GM18858 (cell line): ENCODE measurements at regions not wholly inside any gene's neighbourhood (a gene's known extent, or its start where the extent isn't known, plus 50 kb on each side); places are given as distances from the start of the nearest gene placed in this dataset.
"Not testable (repeated sequence)": the region's sequence is repeated elsewhere in the genome, so short reads cannot be mapped to it uniquely, and the experiment has no call there.

Experiments used
- ATAC-seq: cut with Tn5 transposase; IDR thresholded peaks from one replicate; pipeline ENCODE4 v1.9.1; 2021; ENCODE audit not compliant: unreplicated experiment

DNA sequence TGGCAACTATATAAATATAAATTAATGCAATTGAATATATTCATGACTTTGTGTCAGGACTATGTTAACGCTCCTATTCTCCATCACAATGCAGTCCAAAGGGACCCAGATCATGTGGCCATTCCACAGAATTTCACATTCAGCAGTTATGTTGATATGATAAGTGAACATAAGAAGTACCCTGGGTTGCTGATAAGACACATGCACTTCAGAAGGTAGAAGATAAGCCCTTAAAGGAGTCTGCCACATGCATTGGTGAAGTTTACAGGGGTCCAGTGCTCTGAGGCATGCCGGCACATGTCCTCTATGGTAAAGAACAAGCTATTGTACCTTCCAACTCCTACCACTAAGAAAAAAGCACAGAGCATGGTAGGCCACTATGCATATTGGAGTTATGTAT lies 76.4 kb downstream of the PHAX start:
- no peak for ATAC-seq

DNA sequence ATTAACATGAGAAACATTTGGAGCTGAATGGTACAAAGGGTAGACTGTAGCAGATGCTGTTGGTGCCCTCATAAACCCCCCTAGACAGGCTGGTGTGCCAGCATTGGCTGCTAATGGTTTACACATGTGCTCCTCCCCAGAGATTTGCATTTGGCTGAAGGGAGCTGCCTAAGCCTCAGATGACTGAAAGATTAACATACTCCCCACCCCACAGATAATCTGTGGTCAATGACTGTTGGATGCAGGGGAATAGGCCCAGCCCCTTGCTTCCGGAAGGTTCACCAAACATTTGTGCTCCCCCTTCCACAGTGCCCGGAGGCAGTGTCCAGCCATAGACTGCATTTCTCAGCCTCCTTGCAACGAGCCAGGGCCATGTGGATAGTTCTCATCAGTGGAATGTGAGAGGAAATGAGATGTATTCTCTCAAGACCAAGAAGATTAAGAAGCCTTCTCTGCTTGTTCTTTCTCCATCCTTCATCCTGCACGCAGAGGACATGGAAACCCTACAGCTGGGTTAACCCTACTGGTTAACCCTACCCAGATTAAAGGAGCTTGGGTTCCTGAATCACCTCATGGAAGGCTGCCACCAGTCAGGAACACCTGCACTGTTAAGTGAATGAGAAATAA lies 79.6 kb downstream of the PHAX start:
- peak; percentile 39 for ATAC-seq

DNA sequence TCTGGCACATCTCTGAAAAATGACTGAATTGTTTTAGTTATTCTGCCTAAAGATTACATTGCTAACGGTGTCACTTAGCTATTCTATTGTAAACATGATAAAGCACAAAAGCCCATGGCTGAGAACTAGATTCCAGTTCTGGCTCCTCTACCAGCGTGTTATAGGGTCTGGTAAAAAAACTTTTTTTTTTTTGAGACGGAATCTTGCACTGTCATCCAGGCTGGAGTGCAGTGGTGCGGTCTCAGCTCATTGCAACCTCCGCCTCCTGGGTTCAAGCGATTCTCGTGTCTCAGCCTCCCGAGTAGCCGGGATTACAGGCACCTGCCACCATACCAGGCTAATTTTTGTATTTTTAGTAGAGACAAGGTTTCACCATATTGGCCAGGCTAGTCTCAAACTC lies 80.6 kb downstream of the PHAX start:
- ATAC-seq: not testable (repeated sequence)

DNA sequence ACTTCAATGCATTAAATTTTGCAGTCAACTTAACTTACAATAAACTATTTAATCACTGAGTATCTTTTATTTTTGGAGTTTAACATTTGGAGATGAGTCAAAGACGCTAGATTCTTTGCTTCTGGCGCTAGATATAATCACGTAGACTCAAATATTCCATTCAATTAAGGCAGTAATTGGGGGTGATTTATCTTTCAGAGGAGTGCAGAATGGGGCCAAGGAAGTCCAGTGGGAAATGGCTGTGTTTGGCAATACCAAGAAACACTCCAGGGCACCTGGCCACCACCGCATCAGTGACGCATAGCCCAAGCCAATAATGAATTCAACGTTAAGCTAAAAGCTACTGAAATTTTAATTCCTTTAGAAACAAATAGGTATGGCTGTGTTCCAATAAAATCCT lies 81.2 kb downstream of the PHAX start:
- ATAC-seq: no peak

DNA sequence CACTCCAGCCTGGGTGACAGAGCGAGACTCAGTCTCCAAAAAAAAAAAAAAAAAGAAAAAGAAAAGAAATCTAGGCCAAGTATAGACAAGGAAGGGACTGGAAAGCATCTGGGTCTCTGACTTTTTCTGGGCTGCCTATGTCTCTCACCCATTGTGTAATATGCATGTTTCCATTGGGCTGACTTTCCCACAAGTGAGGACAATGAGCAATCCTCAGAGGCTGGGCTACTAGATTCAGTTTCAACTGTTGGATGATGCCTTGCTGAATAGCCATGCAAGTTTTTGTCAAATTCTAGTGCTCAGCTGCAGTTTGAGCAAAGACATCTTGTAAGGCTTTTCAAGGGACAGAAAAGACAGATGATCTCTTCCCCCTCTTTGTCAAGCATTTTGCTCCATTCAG lies 82.1 kb downstream of the PHAX start:
- ATAC-seq: no peak

DNA sequence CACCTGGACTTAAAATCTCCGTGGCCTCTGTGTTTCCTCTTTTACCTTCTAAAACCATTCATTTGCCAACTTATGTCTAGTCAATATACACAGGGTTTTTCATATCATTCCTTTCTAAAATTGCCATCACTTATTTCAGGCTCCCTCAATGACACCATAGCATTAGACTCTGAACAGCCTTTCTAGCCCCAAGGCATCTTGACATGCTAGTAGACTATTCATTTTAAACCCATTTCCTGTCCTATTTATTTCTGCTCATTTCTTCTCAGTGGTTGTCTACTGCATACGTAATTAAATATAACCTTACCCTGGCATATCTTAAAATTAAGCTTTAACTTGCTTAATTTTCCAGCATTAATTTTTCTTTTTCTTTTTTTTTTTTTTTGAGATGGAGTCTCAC lies 83.2 kb downstream of the PHAX start:
- ATAC-seq: no peak

DNA sequence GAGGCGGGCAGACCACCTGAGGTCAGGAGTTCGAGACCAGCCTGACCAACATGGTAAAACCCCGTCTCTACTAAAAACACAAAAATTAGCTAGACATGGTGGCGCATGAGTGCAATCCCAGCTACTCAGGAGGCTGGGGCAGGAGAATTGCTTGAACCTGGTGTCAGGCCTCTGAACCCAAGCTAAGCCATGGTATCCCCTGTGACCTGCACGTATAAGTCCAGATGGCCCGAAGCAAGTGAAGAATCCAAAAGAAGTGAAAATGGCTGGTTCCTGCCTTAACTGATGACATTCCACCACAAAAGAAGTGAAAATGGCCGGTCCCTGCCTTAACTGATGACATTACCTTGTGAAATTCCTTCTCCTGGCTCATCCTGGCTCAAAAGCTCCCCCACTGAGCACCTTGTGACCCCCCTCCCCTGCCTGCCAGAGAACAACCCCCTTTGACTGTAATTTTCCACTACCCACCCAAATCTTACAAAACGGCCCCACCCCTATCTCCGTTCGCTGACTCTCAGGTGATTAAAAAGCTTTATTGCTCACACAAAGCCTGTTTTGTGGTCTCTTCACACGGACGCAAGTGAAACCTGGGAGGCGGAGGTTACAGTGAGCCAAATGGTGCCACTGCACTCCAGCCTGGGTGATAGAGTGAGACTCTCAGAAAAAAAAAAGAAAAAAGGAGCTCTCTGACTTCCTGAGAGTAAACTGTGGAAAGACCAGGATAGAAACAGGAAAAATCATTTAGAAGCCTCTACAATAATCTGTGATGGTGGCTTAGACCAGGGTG lies 84.1 kb downstream of the PHAX start:
- not testable (repeated sequence) for ATAC-seq

DNA sequence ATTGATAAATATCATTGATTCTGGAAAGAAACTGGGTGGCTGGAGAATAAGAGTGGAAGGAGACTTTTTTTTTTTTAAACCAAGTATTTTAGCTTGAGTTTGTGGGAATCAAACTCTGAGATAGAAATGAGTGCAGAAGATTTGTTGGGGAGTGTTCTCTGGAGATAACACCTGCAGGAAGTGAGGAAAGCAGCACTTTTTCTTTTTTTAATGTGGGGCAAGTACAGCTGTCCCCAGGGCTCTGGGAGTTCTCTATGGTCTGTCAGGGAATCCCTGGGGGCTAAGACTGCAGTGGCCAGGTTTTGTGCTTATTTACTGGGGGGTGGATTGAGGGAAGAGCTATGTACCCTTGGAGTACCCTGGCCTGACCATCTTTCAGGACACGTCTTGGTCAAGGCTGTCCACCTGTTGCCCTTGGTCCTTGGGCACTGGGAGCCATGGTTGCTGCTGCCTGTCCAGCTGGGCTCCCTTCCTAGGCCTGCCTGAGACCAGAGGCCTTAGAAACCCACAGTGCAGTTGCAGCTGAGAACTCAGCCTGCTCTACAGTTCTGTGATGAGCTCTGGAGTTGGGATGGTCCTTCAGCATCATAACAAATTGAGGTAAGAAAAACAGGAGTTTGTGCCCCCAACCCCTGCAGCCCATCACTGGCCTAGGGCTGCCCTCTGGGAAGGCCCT lies 85.8 kb downstream of the PHAX start:
- ATAC-seq: no peak

DNA sequence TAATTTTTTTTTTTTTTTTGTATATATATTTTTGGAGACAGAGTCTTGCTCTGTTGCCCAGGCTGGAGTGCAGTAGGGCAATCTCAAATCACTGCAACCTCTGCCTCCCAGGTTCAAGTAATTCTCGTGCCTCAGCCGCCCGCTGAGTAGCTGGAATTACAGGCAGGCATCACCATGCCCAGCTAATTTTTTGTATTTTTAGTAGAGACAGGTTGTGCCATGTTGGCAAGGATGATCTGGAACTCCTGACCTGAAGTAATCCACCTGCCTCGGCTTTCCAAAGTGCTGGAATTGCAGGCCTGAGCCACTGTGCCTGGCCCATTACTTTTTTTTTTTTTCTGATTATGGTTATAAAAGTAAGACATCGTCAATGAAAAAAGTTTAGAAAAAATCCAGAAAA lies 84.0 kb upstream of the LMNB1 start:
- ATAC-seq: no peak

DNA sequence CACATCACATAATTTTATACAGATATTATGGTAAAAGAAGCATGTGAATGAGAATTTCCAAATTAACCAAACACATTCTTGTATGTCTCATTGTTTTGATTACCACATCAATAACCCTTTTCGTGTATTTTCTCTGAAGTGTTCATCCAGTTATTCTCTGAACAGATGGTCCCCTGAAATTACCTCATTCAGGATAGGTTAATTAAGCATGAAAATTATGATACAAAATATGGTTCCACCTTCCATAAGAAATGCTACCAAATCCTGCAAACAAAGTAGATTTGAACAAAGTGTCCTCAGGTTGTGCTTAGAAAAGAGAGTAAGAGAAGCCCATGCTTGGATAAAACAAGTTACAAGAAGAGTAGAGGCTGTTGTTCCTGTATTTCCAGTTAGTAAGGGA lies 83.1 kb upstream of the LMNB1 start:
- no peak for ATAC-seq

DNA sequence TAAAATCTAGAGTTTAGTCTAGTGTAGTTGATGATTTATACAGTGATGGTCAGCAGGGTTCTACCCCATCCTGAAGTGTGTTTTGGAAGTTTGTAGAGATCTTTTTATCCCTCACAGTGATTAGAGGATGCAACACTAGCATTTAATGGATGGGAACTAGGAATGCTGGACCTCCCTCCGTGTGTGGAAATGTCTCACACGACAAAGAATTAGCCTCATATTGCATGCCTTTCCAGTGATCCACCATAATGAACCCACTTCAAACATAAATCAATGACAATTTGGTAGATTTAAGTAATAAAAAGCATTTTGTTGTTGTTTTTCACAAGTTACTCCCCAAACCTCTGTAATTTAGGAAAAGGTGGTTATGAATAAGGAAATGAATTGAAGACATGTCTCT lies 82.5 kb upstream of the LMNB1 start:
- ATAC-seq: no peak

DNA sequence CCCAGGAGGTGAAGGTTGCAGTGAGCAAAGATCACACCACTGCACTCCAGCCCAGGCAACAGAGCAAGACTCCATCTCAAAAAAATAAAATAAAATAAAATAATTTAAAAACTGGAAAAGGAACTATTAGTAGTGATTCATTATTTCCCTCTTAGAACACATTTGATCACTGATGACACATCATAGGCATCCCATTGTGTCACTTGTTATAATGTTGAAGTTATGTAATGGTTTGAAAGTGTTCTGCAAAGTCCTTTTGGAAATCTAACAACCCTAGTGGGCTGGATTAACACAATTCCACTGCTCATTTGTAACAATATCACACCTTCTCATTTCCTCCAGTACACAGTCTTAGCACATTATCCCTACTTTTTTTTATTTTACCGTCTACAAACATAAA lies 81.8 kb upstream of the LMNB1 start:
- no peak for ATAC-seq

DNA sequence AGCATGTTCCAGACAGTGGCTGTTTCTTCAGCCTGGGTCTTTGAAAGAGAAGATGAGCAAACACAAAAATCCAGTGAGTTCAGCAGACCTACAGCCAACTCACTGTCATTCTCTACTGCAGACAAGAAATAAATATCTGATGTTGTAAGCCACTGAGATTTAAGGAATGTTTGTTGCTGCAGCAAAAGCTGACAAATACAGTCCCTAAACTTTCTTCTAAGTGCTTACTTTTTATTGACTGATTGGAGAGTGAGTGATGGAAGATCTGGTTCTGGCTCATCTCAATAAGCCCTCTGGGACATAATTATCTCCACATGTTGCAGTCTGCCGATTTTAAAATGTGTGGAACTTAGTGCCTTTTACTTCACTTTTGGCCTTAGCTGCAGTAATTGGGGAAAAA lies 69.9 kb upstream of the LMNB1 start:
- ATAC-seq: no peak

DNA sequence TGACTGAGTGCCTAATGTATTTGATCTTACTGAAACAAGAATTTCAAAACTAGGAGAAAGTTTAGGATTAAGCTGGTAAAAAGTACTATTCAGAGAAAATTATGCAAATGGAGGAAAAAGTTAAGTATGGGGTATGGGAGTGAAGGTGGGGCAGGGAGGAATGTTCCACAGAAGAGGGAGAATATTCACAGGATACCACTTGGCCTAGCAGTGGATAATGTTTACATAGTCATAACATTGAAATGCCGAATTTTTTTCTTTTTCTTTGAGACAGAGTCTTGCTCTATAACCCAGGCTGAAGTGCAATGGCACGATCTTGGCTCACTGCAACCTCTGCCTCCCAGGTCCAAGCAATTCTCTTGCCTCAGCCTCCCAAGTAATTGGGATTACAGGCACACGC lies 61.2 kb upstream of the LMNB1 start:
- no peak for ATAC-seq

DNA sequence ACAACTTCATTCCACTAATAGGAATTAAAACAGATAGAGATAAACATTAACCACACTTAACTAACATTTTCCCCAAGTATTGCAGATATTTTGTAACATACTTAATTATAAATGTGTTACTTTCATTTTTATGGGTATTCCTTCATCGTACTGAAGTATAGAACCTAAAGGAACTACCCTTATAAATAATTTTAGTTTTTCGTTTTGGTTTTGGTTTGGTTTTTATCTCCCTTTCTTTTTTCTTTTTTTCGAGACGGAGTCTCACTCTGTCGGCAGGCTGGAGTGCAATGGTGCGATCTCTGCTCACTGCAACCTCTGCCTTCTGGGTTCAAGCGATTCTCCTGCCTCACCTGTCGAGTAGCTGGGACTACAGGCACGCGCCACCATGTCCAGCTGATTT lies 60.1 kb upstream of the LMNB1 start:
- no peak for ATAC-seq

DNA sequence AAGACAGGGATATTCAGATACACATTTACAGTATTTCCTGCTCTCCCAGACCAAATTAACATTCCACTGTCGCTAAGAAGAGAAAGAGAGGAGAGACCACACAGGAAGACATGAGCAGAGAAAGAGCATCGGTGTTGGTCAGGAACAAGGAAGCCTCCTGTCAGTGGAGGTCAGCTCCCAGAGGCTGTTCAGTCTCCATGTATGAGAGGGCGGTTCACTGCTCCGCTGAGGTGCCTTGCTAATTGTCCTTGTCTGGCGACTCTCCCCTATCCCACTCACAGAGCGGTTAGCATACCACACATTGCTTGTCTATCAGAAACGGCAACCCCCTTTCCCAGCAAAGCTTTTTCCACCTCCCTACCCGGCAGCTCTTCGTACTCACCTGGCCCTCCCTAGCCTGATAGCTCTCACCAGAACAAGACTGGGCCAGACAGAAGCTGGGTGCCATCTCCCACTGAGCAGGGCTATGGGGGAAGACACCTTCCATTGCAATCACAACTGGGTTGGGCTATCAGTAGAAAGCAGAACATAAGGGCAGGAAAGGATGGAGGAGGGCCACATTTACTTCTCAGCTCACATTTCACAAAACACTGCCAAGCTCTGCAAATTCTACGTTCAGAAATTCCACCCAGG lies 58.6 kb upstream of the LMNB1 start:
- no peak for ATAC-seq

DNA sequence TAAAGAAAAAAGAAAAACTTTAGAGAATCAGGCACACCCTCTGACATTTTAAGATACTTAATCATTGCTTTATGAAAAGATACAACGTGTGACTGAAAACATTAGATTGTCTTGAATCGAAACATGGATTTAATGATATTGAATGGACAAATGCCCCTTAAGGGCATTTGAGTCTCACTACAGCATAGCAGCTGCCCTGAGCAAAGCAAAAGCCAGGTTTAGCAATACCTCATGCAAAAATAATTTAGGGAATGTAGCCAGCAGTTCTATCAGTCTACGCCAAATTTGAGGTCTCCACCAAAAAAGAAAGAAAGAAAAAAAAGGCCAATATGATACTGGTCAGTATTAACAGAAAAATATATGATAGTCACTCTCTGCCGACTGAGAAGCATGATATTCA lies 56.6 kb upstream of the LMNB1 start:
- ATAC-seq: no peak

DNA sequence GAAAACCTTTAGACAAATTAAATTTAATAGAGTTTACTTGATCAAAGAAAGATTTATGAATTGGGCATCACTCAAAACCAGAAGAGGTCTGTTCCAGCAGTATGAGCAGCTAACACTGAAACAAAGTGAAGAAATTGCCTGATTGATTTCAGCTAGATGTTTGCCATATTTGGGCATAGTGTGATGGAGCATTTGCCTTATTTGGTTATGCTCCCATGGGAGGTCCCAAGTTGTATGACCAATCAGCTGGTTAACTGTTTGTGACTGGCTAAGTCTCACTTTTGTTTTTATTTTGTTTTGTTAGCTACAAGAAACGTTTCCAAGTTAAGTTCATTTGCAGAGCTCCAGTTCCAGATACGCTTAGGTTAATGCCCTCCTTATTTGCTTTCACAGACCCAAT lies 53.3 kb upstream of the LMNB1 start:
- ATAC-seq: no peak
